ENCODE measurements at regions not wholly inside any gene's neighbourhood (a gene's known extent, or its start where the extent isn't known, plus 50 kb on each side); places are given as distances from the start of the nearest gene placed in this dataset.
"Not testable (repeated sequence)": the region's sequence is repeated elsewhere in the genome, so short reads cannot be mapped to it uniquely, and the experiment has no call there.

- no peak overlapping the region for H3K4me3 ChIP-seq
- no peaks in the 10 kb centered on the region for H3K36me3 ChIP-seq
- H3K27me3 ChIP-seq = no peaks in the 10 kb centered on the region
- no peaks in the 10 kb centered on the region for H3K9me3 ChIP-seq (replicated peaks in 1 of 11)
- no peaks in the 10 kb centered on the region for H4K20me1 ChIP-seq
- no peaks in the 10 kb centered on the region for H3K4me1 ChIP-seq
- no peak overlapping the region for H3K9ac ChIP-seq
- no peak overlapping the region for H3K4me2 ChIP-seq
- no peak overlapping the region for H3K27ac ChIP-seq
- TF ChIP-seq Cebpa-rat (IDR thresholded peaks at IDR 0.05) = no peak
Observed at GRCh38 chr14:86739761-86740160, 1209.8 kb downstream of the FLRT2 start.

GRCh38 chr14:86731427-86731826 is 1201.5 kb downstream of the FLRT2 start:
- H3K4me3 ChIP-seq; H3K9ac ChIP-seq; H3K36me3 ChIP-seq; H3K27ac ChIP-seq; H3K9me3 ChIP-seq (replicated peaks in 1 of 11); H3K4me1 ChIP-seq; H3K27me3 ChIP-seq; H4K20me1 ChIP-seq; H3K4me2 ChIP-seq: not testable (repeated sequence)

- Histone ChIP-seq H3K4me3 (no peak overlapping the region), H3K36me3 (no peaks in the 10 kb centered on the region; a peak in 2 of 22 replicates), H3K9ac (no peak overlapping the region), H3K27ac (no peak overlapping the region), H3K27me3 (no peaks in the 10 kb centered on the region), H3K4me2 (no peak overlapping the region), H4K20me1 (no peaks in the 10 kb centered on the region), H3K9me3 (replicated peaks in 1 of 11) (no peaks in the 10 kb centered on the region), H3K4me1 (no peaks in the 10 kb centered on the region)
- TF ChIP-seq Cebpa-rat (IDR thresholded peaks at IDR 0.05) = no peak
Observed at GRCh38 chr14:86723254-86723624, 1193.3 kb downstream of the FLRT2 start.

GRCh38 chr14:86722612-86723253 is 1192.8 kb downstream of the FLRT2 start:
- Histone ChIP-seq H3K9me3 (replicated peaks in 1 of 11) (no peaks in the 10 kb centered on the region), H3K27me3 (no peaks in the 10 kb centered on the region), H3K4me1 (no peaks in the 10 kb centered on the region), H3K4me2 (no peak overlapping the region), H3K27ac (no peak overlapping the region), H3K36me3 (no peaks in the 10 kb centered on the region; a peak in 2 of 22 replicates), H3K4me3 (no peak overlapping the region), H3K9ac (no peak overlapping the region), H4K20me1 (no peaks in the 10 kb centered on the region)
- no peak for TF ChIP-seq Cebpa-rat (IDR thresholded peaks at IDR 0.05)

- H3K27ac ChIP-seq = no peak overlapping the region
- H3K9ac ChIP-seq = no peak overlapping the region
- no peak overlapping the region for H3K4me3 ChIP-seq
- H3K27me3 ChIP-seq = no peaks in the 10 kb centered on the region
- no peak overlapping the region for H3K4me2 ChIP-seq
- H3K4me1 ChIP-seq = peaks cover 7 to 15% (median 13%) of the 10 kb centered on the region in 10 experiments; a peak in 15 of 20 replicates
- H3K36me3 ChIP-seq = no peaks in the 10 kb centered on the region; a peak in 2 of 22 replicates
- TF ChIP-seq Cebpa-rat (IDR thresholded peaks at IDR 0.05) = no peak
- H4K20me1 ChIP-seq = no peaks in the 10 kb centered on the region
- H3K9me3 ChIP-seq (replicated peaks in 1 of 11) = no peaks in the 10 kb centered on the region
Observed at GRCh38 chr14:86714575-86714974, 1184.6 kb downstream of the FLRT2 start.

- H3K9me3 ChIP-seq (replicated peaks in 1 of 11) = no peaks in the 10 kb centered on the region
- no peak for TF ChIP-seq Cebpa-rat (IDR thresholded peaks at IDR 0.05)
- no peaks in the 10 kb centered on the region for H3K27me3 ChIP-seq
- H3K4me2 ChIP-seq = no peak overlapping the region
- no peak overlapping the region for H3K4me3 ChIP-seq
- peaks cover 7 to 15% (median 13%) of the 10 kb centered on the region in 10 experiments; a peak in 15 of 20 replicates for H3K4me1 ChIP-seq
- no peaks in the 10 kb centered on the region; a peak in 2 of 22 replicates for H3K36me3 ChIP-seq
- H3K9ac ChIP-seq = no peak overlapping the region
- H3K27ac ChIP-seq = no peak overlapping the region; a peak in 1 of 22 replicates
- no peaks in the 10 kb centered on the region for H4K20me1 ChIP-seq
Observed at GRCh38 chr14:86714153-86714552, 1184.2 kb downstream of the FLRT2 start.

- Histone ChIP-seq H3K9me3 (replicated peaks in 1 of 11) (no peaks in the 10 kb centered on the region), H4K20me1 (no peaks in the 10 kb centered on the region), H3K4me3 (no peak overlapping the region), H3K27me3 (no peaks in the 10 kb centered on the region), H3K4me2 (peak overlapping the region; percentile 13 to 53 (median 36); a peak in 19 of 22 replicates), H3K9ac (no peak overlapping the region), H3K4me1 (peaks cover 7 to 15% (median 13%) of the 10 kb centered on the region in 10 experiments; a peak in 15 of 20 replicates), H3K27ac (peak overlapping the region in 2 of 11 experiments; percentile 6 to 32; a peak in 3 of 22 replicates), H3K36me3 (no peaks in the 10 kb centered on the region; a peak in 1 of 22 replicates)
- no peak for TF ChIP-seq Cebpa-rat (IDR thresholded peaks at IDR 0.05)
Observed at GRCh38 chr14:86712727-86713126, 1182.8 kb downstream of the FLRT2 start.

GRCh38 chr14:86712176-86712575 is 1182.2 kb downstream of the FLRT2 start:
- Histone ChIP-seq H3K9ac (no peak overlapping the region), H3K27me3 (no peaks in the 10 kb centered on the region), H3K4me1 (peaks cover 7 to 15% (median 13%) of the 10 kb centered on the region in 10 experiments; a peak in 15 of 20 replicates), H3K9me3 (replicated peaks in 1 of 11) (no peaks in the 10 kb centered on the region), H3K27ac (peak overlapping the region in 4 of 11 experiments; percentile 9 to 33 (median 32); a peak in 4 of 22 replicates), H4K20me1 (no peaks in the 10 kb centered on the region), H3K4me2 (peak overlapping the region in 9 of 11 experiments; percentile 12 to 53 (median 36); a peak in 11 of 22 replicates), H3K36me3 (no peaks in the 10 kb centered on the region; a peak in 1 of 22 replicates), H3K4me3 (no peak overlapping the region)
- no peak for TF ChIP-seq Cebpa-rat (IDR thresholded peaks at IDR 0.05)

- no peaks in the 10 kb centered on the region for H4K20me1 ChIP-seq
Observed at GRCh38 chr14:86708846-86709339, 1178.9 kb downstream of the FLRT2 start.

GRCh38 chr14:86707071-86707470 is 1177.1 kb downstream of the FLRT2 start:
- Histone ChIP-seq H4K20me1 (no peaks in the 10 kb centered on the region), H3K4me3 (no peak overlapping the region), H3K27me3 (no peaks in the 10 kb centered on the region), H3K4me2 (no peak overlapping the region), H3K36me3 (no peaks in the 10 kb centered on the region), H3K4me1 (peaks cover 0 to 4% (median 2%) of the 10 kb centered on the region in 10 experiments; a peak in 8 of 20 replicates), H3K9ac (no peak overlapping the region), H3K27ac (no peak overlapping the region), H3K9me3 (replicated peaks in 1 of 11) (peaks cover 0 to 15% (median 6%) of the 10 kb centered on the region in 11 experiments; a peak in 8 of 22 replicates)
- TF ChIP-seq Cebpa-rat (IDR thresholded peaks at IDR 0.05) = no peak

More at GRCh38 chr14:86708846-86709339, 1178.9 kb downstream of the FLRT2 start:
- no peak overlapping the region for H3K9ac ChIP-seq
- no peaks in the 10 kb centered on the region for H3K27me3 ChIP-seq
- no peak overlapping the region for H3K4me3 ChIP-seq
- H3K4me1 ChIP-seq = peaks cover 7 to 15% (median 13%) of the 10 kb centered on the region in 10 experiments; a peak in 15 of 20 replicates
- no peak overlapping the region for H3K4me2 ChIP-seq
- H3K9me3 ChIP-seq (replicated peaks in 1 of 11) = peaks cover 0 to 15% (median 6%) of the 10 kb centered on the region in 11 experiments; a peak in 8 of 22 replicates
- TF ChIP-seq Cebpa-rat (IDR thresholded peaks at IDR 0.05) = no peak
- no peaks in the 10 kb centered on the region for H3K36me3 ChIP-seq
- no peak overlapping the region for H3K27ac ChIP-seq
